GM18861 (cell line): ENCODE measurements at regions not wholly inside any gene's neighbourhood (a gene's known extent, or its start where the extent isn't known, plus 50 kb on each side); places are given as distances from the start of the nearest gene placed in this dataset.
A peak's percentile ranks its signal among the peaks of the same experiment; 100 is the strongest.
"Not testable (repeated sequence)": the region's sequence is repeated elsewhere in the genome, so short reads cannot be mapped to it uniquely, and the experiment has no call there.

Experiments used
- ATAC-seq: cut with Tn5 transposase; IDR thresholded peaks from one replicate; pipeline ENCODE4 v1.9.1; 2021; ENCODE audit not compliant: unreplicated experiment

- no peak for ATAC-seq
These were observed 159.6 kb upstream of the KCNH8 start for GRCh38 chr3:18988614-18989229.

- no peak for ATAC-seq
These were observed 160.4 kb upstream of the KCNH8 start for GRCh38 chr3:18987862-18988447.

- ATAC-seq, result no peak
These were observed 161.2 kb upstream of the KCNH8 start for GRCh38 chr3:18987070-18987469.

GRCh38 chr3:18982920-18983319 is 165.4 kb upstream of the KCNH8 start:
- no peak for ATAC-seq

GRCh38 chr3:18976102-18976501 is 172.2 kb upstream of the KCNH8 start:
- not testable (repeated sequence) for ATAC-seq

- no peak for ATAC-seq
These were observed 180.2 kb upstream of the KCNH8 start for GRCh38 chr3:18968120-18968519.

GRCh38 chr3:18965781-18966180 is 182.5 kb upstream of the KCNH8 start:
- ATAC-seq, result no peak

GRCh38 chr3:18964640-18965039 is 183.7 kb upstream of the KCNH8 start:
- ATAC-seq, result no peak

GRCh38 chr3:18951333-18951732 is 197.0 kb upstream of the KCNH8 start:
- no peak for ATAC-seq

- no peak for ATAC-seq
These were observed 201.8 kb upstream of the KCNH8 start for GRCh38 chr3:18946524-18946923.

GRCh38 chr3:18937574-18937973 is 210.7 kb upstream of the KCNH8 start:
- peak; percentile 75 for ATAC-seq

GRCh38 chr3:18919158-18919557 is 229.2 kb upstream of the KCNH8 start:
- no peak for ATAC-seq

GRCh38 chr3:18917923-18918322 is 230.4 kb upstream of the KCNH8 start:
- ATAC-seq, result no peak

GRCh38 chr3:18902081-18902793 is 246.1 kb upstream of the KCNH8 start:
- ATAC-seq, result no peak

- no peak for ATAC-seq
These were observed 246.7 kb upstream of the KCNH8 start for GRCh38 chr3:18901571-18901970.

GRCh38 chr3:18900994-18901393 is 247.3 kb upstream of the KCNH8 start:
- peak; percentile 91 for ATAC-seq

GRCh38 chr3:18898911-18899310 is 249.4 kb upstream of the KCNH8 start:
- no peak for ATAC-seq

- ATAC-seq, result no peak
These were observed 255.6 kb upstream of the KCNH8 start for GRCh38 chr3:18892756-18893155.

GRCh38 chr3:18892047-18892446 is 256.3 kb upstream of the KCNH8 start:
- ATAC-seq, result no peak

- ATAC-seq, result no peak
These were observed 256.7 kb upstream of the KCNH8 start for GRCh38 chr3:18891641-18892040.

- no peak for ATAC-seq
These were observed 257.9 kb upstream of the KCNH8 start for GRCh38 chr3:18890449-18890848.

- no peak for ATAC-seq
These were observed 259.5 kb upstream of the KCNH8 start for GRCh38 chr3:18888819-18889218.
